GM21786 (cell line): ENCODE measurements at regions not wholly inside any gene's neighbourhood (a gene's known extent, or its start where the extent isn't known, plus 50 kb on each side); places are given as distances from the start of the nearest gene placed in this dataset.
A peak's percentile ranks its signal among the peaks of the same experiment; 100 is the strongest.
"Not testable (repeated sequence)": the region's sequence is repeated elsewhere in the genome, so short reads cannot be mapped to it uniquely, and the experiment has no call there.

Experiments
- ATAC-seq: cut with Tn5 transposase; IDR thresholded peaks from one replicate; pipeline ENCODE4 v1.9.1; 2021; ENCODE audit not compliant: unreplicated experiment

GRCh38 chr18:63071701-63072141 lies 247.8 kb downstream of the BCL2 start:
- no peak for ATAC-seq

- no peak for ATAC-seq
Observed at GRCh38 chr18:63070767-63071502, 248.6 kb downstream of the BCL2 start.

GRCh38 chr18:63069496-63069895 lies 250.1 kb downstream of the BCL2 start:
- no peak for ATAC-seq

GRCh38 chr18:63067939-63068338 lies 251.6 kb downstream of the BCL2 start:
- no peak for ATAC-seq

GRCh38 chr18:63065172-63065571 lies 254.4 kb downstream of the BCL2 start:
- ATAC-seq = no peak

GRCh38 chr18:63063171-63063570 lies 256.4 kb downstream of the BCL2 start:
- no peak for ATAC-seq

GRCh38 chr18:63062246-63062645 lies 257.3 kb downstream of the BCL2 start:
- no peak for ATAC-seq

- ATAC-seq = no peak
Observed at GRCh38 chr18:63061303-63061702, 258.3 kb downstream of the BCL2 start.

GRCh38 chr18:63058521-63058920 lies 261.0 kb downstream of the BCL2 start:
- no peak for ATAC-seq

GRCh38 chr18:63057707-63058106 lies 261.9 kb downstream of the BCL2 start:
- ATAC-seq = no peak

GRCh38 chr18:63054901-63055584 lies 264.5 kb downstream of the BCL2 start:
- ATAC-seq = no peak

GRCh38 chr18:63051928-63052327 lies 267.6 kb downstream of the BCL2 start:
- ATAC-seq = no peak

- ATAC-seq = not testable (repeated sequence)
Observed at GRCh38 chr18:63050667-63051395, 268.7 kb downstream of the BCL2 start.

- no peak for ATAC-seq
Observed at GRCh38 chr18:63046375-63046774, 273.2 kb downstream of the BCL2 start.

GRCh38 chr18:63043516-63043915 lies 276.1 kb downstream of the BCL2 start:
- no peak for ATAC-seq

- ATAC-seq = no peak
Observed at GRCh38 chr18:63042351-63042750, 277.2 kb downstream of the BCL2 start.

- peak; percentile 67 for ATAC-seq
Observed at GRCh38 chr18:63040788-63041410, 278.7 kb downstream of the BCL2 start.

- no peak for ATAC-seq
Observed at GRCh38 chr18:63037491-63037890, 282.1 kb downstream of the BCL2 start.

GRCh38 chr18:63031375-63031774 lies 288.2 kb downstream of the BCL2 start:
- no peak for ATAC-seq
